ENCODE measurements at regions not wholly inside any gene's neighbourhood (a gene's known extent, or its start where the extent isn't known, plus 50 kb on each side); places are given as distances from the start of the nearest gene placed in this dataset.
A peak's percentile ranks its signal among the peaks of the same experiment; 100 is the strongest.

DNA sequence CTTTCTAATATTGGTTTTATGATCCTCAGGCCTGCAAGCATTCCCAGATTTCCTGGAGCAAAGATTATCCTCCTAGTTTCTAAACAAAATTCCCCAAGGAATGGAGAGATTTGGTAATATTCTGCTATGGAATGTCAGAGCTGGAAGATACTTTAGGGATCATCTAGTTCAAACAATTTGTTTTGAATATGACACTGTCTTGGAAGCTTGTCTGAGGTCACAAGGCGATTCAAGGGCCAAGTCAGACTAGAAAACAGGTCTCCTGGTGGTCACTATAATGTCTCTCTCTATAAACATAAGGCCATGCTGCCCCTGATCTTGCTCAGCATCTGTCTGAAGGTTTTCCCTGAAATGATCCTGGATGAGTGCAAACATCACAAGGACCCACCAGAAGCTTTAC, 143.4 kb upstream of the BCL6 start:
- Histone ChIP-seq H3K4me1 (ENCODE audit: control insufficient read depth in 1 of 2, insufficient read depth in 2 of 2, low read length in 2 of 2) (peaks cover 0 to 9% of the 10 kb centered on the region in 2 experiments; a peak in 2 of 4 replicates), H3K9me3 (ENCODE audit: control insufficient read depth in 1 of 2, insufficient read depth in 1 of 2, low read depth in 1 of 2, low read length in 2 of 2) (no peaks in the 10 kb centered on the region), H4K20me1 (ENCODE audit: insufficient read depth) (no peaks in the 10 kb centered on the region), H3K27ac (ENCODE audit: low read depth, low read length) (no peak overlapping the region), H3K9ac (ENCODE audit: low read length) (no peak overlapping the region), H3K36me3 (ENCODE audit: control insufficient read depth in 1 of 2, insufficient read depth in 2 of 2, low read length in 2 of 2) (no peaks in the 10 kb centered on the region), H3K4me2 (ENCODE audit: low read length) (peak overlapping the region; percentile 95; the same call in 1 of the 2 replicates), H3K79me2 (ENCODE audit: insufficient read depth, low read length) (no peaks in the 10 kb centered on the region; the same call in 1 of the 2 replicates), H3K9me2 (ENCODE audit: insufficient read depth) (no peaks in the 10 kb centered on the region), H2AFZ (ENCODE audit: low read depth, low read length, poor library complexity, severe bottlenecking) (no peak overlapping the region), H3K4me3 (replicated peaks in 1 of 2; ENCODE audit: low read depth in 1 of 2, low read length in 2 of 2) (no peak overlapping the region), H3K27me3 (ENCODE audit: insufficient read depth, low read length) (no peaks in the 10 kb centered on the region)
- intact Hi-C loops (cut with micrococcal nuclease): no loop called here
- TF ChIP-seq ZNF274 (IDR thresholded peaks at IDR 0.05; ENCODE audit: low read depth, low read length): no peak
- ChIA-PET POLR2A (no interaction called here), CTCF (no interaction called here), RAD21 (ENCODE audit: low non-redundant PET in 1 of 2, low total read pairs in 2 of 2, uncharacterized antibody in 2 of 2, unreplicated experiment in 2 of 2) (no interaction called here)
- ATAC-seq (no peak), DNase-seq (ENCODE audit: low read depth, low spot score) (no peak)
- BruUV-seq (replicated peaks): no TSS peak

DNA sequence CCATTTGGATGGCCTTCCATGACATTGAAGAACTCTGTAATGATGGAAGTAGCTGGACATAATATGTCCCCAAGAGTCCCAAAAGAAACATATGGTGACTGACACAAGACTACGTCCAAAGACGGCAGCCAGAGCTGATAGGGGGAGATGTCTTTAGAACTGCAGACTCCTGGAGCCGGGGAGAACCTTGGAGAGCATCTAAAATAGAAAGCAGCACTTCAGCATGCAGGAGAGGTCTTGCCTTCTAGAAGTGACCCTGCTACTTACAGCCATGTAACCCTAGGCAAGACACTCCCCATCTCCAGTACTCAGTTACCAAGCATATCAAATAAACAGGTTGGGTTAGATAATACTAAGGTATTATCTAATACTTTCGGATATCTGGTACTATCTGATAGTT, 143.8 kb upstream of the BCL6 start:
- ChIA-PET CTCF (no interaction called here), POLR2A (no interaction called here), RAD21 (ENCODE audit: low non-redundant PET in 1 of 2, low total read pairs in 2 of 2, uncharacterized antibody in 2 of 2, unreplicated experiment in 2 of 2) (no interaction called here)
- peak overlapping the region; percentile 64; the same call in 1 of the 2 replicates for H3K9ac ChIP-seq (ENCODE audit: low read length)
- no TSS peak for BruUV-seq (replicated peaks)
- H3K4me1 ChIP-seq (ENCODE audit: control insufficient read depth in 1 of 2, insufficient read depth in 2 of 2, low read length in 2 of 2): peaks cover 0 to 9% of the 10 kb centered on the region in 2 experiments; a peak in 2 of 4 replicates
- H3K4me3 ChIP-seq (replicated peaks in 1 of 2; ENCODE audit: low read depth in 1 of 2, low read length in 2 of 2): peak overlapping the region; percentile 62 to 67; a peak in 3 of 4 replicates
- DNase-seq (ENCODE audit: low read depth, low spot score) (no peak), ATAC-seq (no peak)
- no peaks in the 10 kb centered on the region for H3K27me3 ChIP-seq (ENCODE audit: insufficient read depth, low read length)
- H3K4me2 ChIP-seq (ENCODE audit: low read length): peak overlapping the region; percentile 95
- peak overlapping the region; percentile 83; the same call in 1 of the 2 replicates for H3K27ac ChIP-seq (ENCODE audit: low read depth, low read length)
- no peaks in the 10 kb centered on the region for H3K36me3 ChIP-seq (ENCODE audit: control insufficient read depth in 1 of 2, insufficient read depth in 2 of 2, low read length in 2 of 2)
- no peaks in the 10 kb centered on the region for H3K9me2 ChIP-seq (ENCODE audit: insufficient read depth)
- H2AFZ ChIP-seq (ENCODE audit: low read depth, low read length, poor library complexity, severe bottlenecking): no peak overlapping the region
- no peaks in the 10 kb centered on the region for H4K20me1 ChIP-seq (ENCODE audit: insufficient read depth)
- H3K79me2 ChIP-seq (ENCODE audit: insufficient read depth, low read length): no peaks in the 10 kb centered on the region; the same call in 1 of the 2 replicates
- no peaks in the 10 kb centered on the region for H3K9me3 ChIP-seq (ENCODE audit: control insufficient read depth in 1 of 2, insufficient read depth in 1 of 2, low read depth in 1 of 2, low read length in 2 of 2)
- intact Hi-C loops (cut with micrococcal nuclease): no loop called here
- TF ChIP-seq, protein P1, sequence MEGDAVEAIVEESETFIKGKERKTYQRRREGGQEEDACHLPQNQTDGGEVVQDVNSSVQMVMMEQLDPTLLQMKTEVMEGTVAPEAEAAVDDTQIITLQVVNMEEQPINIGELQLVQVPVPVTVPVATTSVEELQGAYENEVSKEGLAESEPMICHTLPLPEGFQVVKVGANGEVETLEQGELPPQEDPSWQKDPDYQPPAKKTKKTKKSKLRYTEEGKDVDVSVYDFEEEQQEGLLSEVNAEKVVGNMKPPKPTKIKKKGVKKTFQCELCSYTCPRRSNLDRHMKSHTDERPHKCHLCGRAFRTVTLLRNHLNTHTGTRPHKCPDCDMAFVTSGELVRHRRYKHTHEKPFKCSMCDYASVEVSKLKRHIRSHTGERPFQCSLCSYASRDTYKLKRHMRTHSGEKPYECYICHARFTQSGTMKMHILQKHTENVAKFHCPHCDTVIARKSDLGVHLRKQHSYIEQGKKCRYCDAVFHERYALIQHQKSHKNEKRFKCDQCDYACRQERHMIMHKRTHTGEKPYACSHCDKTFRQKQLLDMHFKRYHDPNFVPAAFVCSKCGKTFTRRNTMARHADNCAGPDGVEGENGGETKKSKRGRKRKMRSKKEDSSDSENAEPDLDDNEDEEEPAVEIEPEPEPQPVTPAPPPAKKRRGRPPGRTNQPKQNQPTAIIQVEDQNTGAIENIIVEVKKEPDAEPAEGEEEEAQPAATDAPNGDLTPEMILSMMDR (IDR thresholded peaks at IDR 0.05 in 2 of 3, conservative IDR thresholded peaks at IDR 0.05 in 1 of 3; ENCODE audit: borderline replicate concordance in 1 of 3, insufficient read depth in 1 of 3, low read depth in 2 of 3, low read length in 2 of 3): no peak
- TF ChIP-seq RAD21 (IDR thresholded peaks at IDR 0.05; ENCODE audit: low read depth) (no peak), CEBPB (IDR thresholded peaks at IDR 0.05; ENCODE audit: low read depth) (no peak), JUND (IDR thresholded peaks at IDR 0.05) (no peak), ELF1 (IDR thresholded peaks at IDR 0.05; ENCODE audit: borderline replicate concordance, low read depth) (no peak), SIN3A (IDR thresholded peaks at IDR 0.05; ENCODE audit: low read depth) (no peak), ZFX (IDR thresholded peaks at IDR 0.05) (no peak), YY1 (IDR thresholded peaks at IDR 0.05; ENCODE audit: extremely low read depth, insufficient replicate concordance, low read depth, low read length) (no peak)
- TF ChIP-seq, protein P2, sequence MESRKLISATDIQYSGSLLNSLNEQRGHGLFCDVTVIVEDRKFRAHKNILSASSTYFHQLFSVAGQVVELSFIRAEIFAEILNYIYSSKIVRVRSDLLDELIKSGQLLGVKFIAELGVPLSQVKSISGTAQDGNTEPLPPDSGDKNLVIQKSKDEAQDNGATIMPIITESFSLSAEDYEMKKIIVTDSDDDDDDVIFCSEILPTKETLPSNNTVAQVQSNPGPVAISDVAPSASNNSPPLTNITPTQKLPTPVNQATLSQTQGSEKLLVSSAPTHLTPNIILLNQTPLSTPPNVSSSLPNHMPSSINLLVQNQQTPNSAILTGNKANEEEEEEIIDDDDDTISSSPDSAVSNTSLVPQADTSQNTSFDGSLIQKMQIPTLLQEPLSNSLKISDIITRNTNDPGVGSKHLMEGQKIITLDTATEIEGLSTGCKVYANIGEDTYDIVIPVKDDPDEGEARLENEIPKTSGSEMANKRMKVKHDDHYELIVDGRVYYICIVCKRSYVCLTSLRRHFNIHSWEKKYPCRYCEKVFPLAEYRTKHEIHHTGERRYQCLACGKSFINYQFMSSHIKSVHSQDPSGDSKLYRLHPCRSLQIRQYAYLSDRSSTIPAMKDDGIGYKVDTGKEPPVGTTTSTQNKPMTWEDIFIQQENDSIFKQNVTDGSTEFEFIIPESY (IDR thresholded peaks at IDR 0.05; ENCODE audit: extremely low read depth, insufficient replicate concordance, low read length): no peak
- TF ChIP-seq, protein P3, sequence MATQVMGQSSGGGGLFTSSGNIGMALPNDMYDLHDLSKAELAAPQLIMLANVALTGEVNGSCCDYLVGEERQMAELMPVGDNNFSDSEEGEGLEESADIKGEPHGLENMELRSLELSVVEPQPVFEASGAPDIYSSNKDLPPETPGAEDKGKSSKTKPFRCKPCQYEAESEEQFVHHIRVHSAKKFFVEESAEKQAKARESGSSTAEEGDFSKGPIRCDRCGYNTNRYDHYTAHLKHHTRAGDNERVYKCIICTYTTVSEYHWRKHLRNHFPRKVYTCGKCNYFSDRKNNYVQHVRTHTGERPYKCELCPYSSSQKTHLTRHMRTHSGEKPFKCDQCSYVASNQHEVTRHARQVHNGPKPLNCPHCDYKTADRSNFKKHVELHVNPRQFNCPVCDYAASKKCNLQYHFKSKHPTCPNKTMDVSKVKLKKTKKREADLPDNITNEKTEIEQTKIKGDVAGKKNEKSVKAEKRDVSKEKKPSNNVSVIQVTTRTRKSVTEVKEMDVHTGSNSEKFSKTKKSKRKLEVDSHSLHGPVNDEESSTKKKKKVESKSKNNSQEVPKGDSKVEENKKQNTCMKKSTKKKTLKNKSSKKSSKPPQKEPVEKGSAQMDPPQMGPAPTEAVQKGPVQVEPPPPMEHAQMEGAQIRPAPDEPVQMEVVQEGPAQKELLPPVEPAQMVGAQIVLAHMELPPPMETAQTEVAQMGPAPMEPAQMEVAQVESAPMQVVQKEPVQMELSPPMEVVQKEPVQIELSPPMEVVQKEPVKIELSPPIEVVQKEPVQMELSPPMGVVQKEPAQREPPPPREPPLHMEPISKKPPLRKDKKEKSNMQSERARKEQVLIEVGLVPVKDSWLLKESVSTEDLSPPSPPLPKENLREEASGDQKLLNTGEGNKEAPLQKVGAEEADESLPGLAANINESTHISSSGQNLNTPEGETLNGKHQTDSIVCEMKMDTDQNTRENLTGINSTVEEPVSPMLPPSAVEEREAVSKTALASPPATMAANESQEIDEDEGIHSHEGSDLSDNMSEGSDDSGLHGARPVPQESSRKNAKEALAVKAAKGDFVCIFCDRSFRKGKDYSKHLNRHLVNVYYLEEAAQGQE (IDR thresholded peaks at IDR 0.05; ENCODE audit: low read depth): no peak
- TF ChIP-seq, protein P4, sequence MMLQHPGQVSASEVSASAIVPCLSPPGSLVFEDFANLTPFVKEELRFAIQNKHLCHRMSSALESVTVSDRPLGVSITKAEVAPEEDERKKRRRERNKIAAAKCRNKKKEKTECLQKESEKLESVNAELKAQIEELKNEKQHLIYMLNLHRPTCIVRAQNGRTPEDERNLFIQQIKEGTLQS (IDR thresholded peaks at IDR 0.05): no peak

All from HCT116 (cell line).